IMR-90 (cell line): ENCODE measurements at regions not wholly inside any gene's neighbourhood (a gene's known extent, or its start where the extent isn't known, plus 50 kb on each side); places are given as distances from the start of the nearest gene placed in this dataset.

Experiments
- CEBPB ChIP-seq: IDR thresholded peaks from 2 replicates; pipeline ENCODE4 v1.6.1; 2012; ENCODE audit warnings: low read depth, low read length, improper control_type of control experiment
- MAZ ChIP-seq: IDR thresholded peaks from 2 replicates; pipeline ENCODE4 v1.6.1; 2012; ENCODE audit warnings: low read depth, mild to moderate bottlenecking, low read length, improper control_type of control experiment, moderate library complexity, borderline replicate concordance
- MXI1 ChIP-seq: IDR thresholded peaks from 2 replicates; pipeline ENCODE4 v1.6.1; 2012; ENCODE audit warnings: low read depth, mild to moderate bottlenecking, low read length, moderate library complexity, borderline replicate concordance
- NFE2L2 ChIP-seq: fragments of 150-350 bp; IDR thresholded peaks from 2 replicates; pipeline ENCODE4 v1.6.1; 2016; ENCODE audit warnings: low read depth, mild to moderate bottlenecking, low read length
- POLR2A ChIP-seq: IDR thresholded peaks from 2 replicates; pipeline ENCODE4 v1.6.1; 2012; ENCODE audit warnings: mild to moderate bottlenecking, low read depth, low read length
- RAD21 ChIP-seq: IDR thresholded peaks from 2 replicates; pipeline ENCODE4 v1.6.1; 2012; ENCODE audit warnings: low read length, improper control_type of control experiment
- RCOR1 ChIP-seq: IDR thresholded peaks from 2 replicates; pipeline ENCODE4 v1.6.1; 2012; ENCODE audit warnings: mild to moderate bottlenecking, low read length, improper control_type of control experiment; ENCODE audit not compliant: insufficient replicate concordance
- RFX5 ChIP-seq: IDR thresholded peaks from 2 replicates; pipeline ENCODE4 v1.8.0; 2012; ENCODE audit warnings: low read depth, mild to moderate bottlenecking, low read length, moderate library complexity
- TF ChIP-seq, protein P1 (sequence below): conservative IDR thresholded peaks from 2 replicates; pipeline ENCODE4 v1.5.1; 2012; ENCODE audit warnings: mild to moderate bottlenecking, low read depth, low read length, improper control_type of control experiment

- TF ChIP-seq RFX5, result no peak
- no peak for TF ChIP-seq MXI1
- TF ChIP-seq, protein P1, sequence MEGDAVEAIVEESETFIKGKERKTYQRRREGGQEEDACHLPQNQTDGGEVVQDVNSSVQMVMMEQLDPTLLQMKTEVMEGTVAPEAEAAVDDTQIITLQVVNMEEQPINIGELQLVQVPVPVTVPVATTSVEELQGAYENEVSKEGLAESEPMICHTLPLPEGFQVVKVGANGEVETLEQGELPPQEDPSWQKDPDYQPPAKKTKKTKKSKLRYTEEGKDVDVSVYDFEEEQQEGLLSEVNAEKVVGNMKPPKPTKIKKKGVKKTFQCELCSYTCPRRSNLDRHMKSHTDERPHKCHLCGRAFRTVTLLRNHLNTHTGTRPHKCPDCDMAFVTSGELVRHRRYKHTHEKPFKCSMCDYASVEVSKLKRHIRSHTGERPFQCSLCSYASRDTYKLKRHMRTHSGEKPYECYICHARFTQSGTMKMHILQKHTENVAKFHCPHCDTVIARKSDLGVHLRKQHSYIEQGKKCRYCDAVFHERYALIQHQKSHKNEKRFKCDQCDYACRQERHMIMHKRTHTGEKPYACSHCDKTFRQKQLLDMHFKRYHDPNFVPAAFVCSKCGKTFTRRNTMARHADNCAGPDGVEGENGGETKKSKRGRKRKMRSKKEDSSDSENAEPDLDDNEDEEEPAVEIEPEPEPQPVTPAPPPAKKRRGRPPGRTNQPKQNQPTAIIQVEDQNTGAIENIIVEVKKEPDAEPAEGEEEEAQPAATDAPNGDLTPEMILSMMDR, result no peak
- no peak for TF ChIP-seq NFE2L2
- TF ChIP-seq POLR2A, result no peak
- no peak for TF ChIP-seq MAZ
- no peak for TF ChIP-seq RCOR1
- no peak for TF ChIP-seq CEBPB
- TF ChIP-seq RAD21, result no peak
Observed at GRCh38 chr6:115717062-115717461, 343.6 kb downstream of the FRK start.
